SK-N-SH (cell line): ENCODE measurements at regions not wholly inside any gene's neighbourhood (a gene's known extent, or its start where the extent isn't known, plus 50 kb on each side); places are given as distances from the start of the nearest gene placed in this dataset.

Experiments used
- CTCF ChIA-PET: fragments of 300-600, 350-600 bp; formaldehyde crosslinking; extraction: SDS; loops from one replicate; lab custom pipeline; 2021; lab: Yijun Ruan, JAX
- POLR2A ChIA-PET: fragments of 350-600 bp; sonication (Branson Sonifier 250); formaldehyde crosslinking; extraction: SDS; loops from one replicate; lab custom pipeline; 2020; ENCODE audit warnings: antibody characterized with exemption, inconsistent platforms; lab: Yijun Ruan, JAX
- DNase-seq: peaks from one replicate; pipeline ENCODE4 v3.0.0; 2012
- H2AFZ ChIP-seq: fragments of 200-600 bp; sonication (generic); 2 replicates; pipeline ENCODE4 v1.8.1; 2016; ENCODE audit warnings: antibody characterized with exemption, mild to moderate bottlenecking, low read depth
- H3F3A ChIP-seq: fragments of 200-600 bp; sonication (generic); replicated peaks from 2 replicates; pipeline ENCODE3; 2016; ENCODE audit warnings: antibody characterized with exemption, mild to moderate bottlenecking; ENCODE audit not compliant: insufficient read depth
- H3K27ac ChIP-seq, 2 experiments: fragments of 200-500 bp in 1 of 2; fragments of 200-600 bp in 1 of 2; sonication (Bioruptor generic) in 1 of 2; sonication (generic), shearing (Covaris generic) in 1 of 2; 2 replicates each; pipeline versions ENCODE4 v1.5.1 to v1.6.1; 2014 to 2016; ENCODE audit warnings: low read depth in 2 of 2, inconsistent platforms in 1 of 2, low read length in 1 of 2, mild to moderate bottlenecking in 1 of 2, mixed read lengths in 1 of 2
- H3K27me3 ChIP-seq: fragments of 200-600 bp; sonication (generic), shearing (Covaris generic); 2 replicates; pipeline ENCODE4 v1.6.1; 2016; ENCODE audit warnings: mixed run types; ENCODE audit not compliant: insufficient read depth
- H3K36me3 ChIP-seq, 2 experiments: fragments of 200-500 bp in 1 of 2; fragments of 200-600 bp in 1 of 2; sonication (Bioruptor generic) in 1 of 2; sonication (generic) in 1 of 2; replicated peaks in 1 of 2; 2 replicates each; pipeline versions ENCODE3 to v1.5.1; 2014 to 2016; ENCODE audit warnings: low read length in 1 of 2, mild to moderate bottlenecking in 1 of 2; ENCODE audit not compliant: insufficient read depth in 2 of 2, control insufficient read depth in 1 of 2
- H3K4me1 ChIP-seq, 2 experiments: fragments of 200-500 bp in 1 of 2; fragments of 200-600 bp in 1 of 2; sonication (Bioruptor generic) in 1 of 2; sonication (generic), shearing (Covaris generic) in 1 of 2; 2 replicates each; pipeline versions ENCODE4 v1.5.1 to v1.6.1; 2014 to 2016; ENCODE audit warnings: low read depth in 1 of 2, low read length in 1 of 2, mixed run types in 1 of 2; ENCODE audit not compliant: insufficient read depth in 2 of 2, control insufficient read depth in 1 of 2
- H3K4me2 ChIP-seq: fragments of 200-600 bp; sonication (generic), shearing (Covaris generic); 2 replicates; pipeline ENCODE4 v1.6.1; 2017; ENCODE audit warnings: mixed run types
- H3K4me3 ChIP-seq, 2 experiments: fragments of 200-500 bp in 1 of 2; fragments of 200-600 bp in 1 of 2; sonication (Bioruptor generic) in 1 of 2; sonication (generic), shearing (Covaris generic) in 1 of 2; 2 replicates each; pipeline versions ENCODE4 v1.5.1 to v1.8.1; 2014 to 2016; ENCODE audit warnings: low read depth in 2 of 2, inconsistent platforms in 1 of 2, low read length in 1 of 2, mild to moderate bottlenecking in 1 of 2, mixed read lengths in 1 of 2, moderate library complexity in 1 of 2
- H3K79me2 ChIP-seq: fragments of 200-600 bp; sonication (generic); 2 replicates; pipeline ENCODE4 v1.8.1; 2017; ENCODE audit warnings: mild to moderate bottlenecking; ENCODE audit not compliant: insufficient read depth
- H3K9ac ChIP-seq: fragments of 200-600 bp; sonication (generic); 2 replicates; pipeline ENCODE4 v1.6.1; 2017; ENCODE audit warnings: mixed run types
- H3K9me2 ChIP-seq: fragments of 200-600 bp; sonication (generic); 2 replicates; pipeline ENCODE4 v1.6.1; 2017; ENCODE audit warnings: mixed run types
- H3K9me3 ChIP-seq: fragments of 200-600 bp; sonication (generic); 2 replicates; pipeline ENCODE4 v1.6.1; 2017; ENCODE audit warnings: mixed run types, mild to moderate bottlenecking, moderate library complexity
- H4K20me1 ChIP-seq: fragments of 200-600 bp; sonication (generic); 2 replicates; pipeline ENCODE4 v1.6.1; 2017; ENCODE audit warnings: mild to moderate bottlenecking, mixed run types; ENCODE audit not compliant: insufficient read depth
- CTCF ChIP-seq: fragments of 200-600 bp; sonication (generic); IDR thresholded peaks from 2 replicates; pipeline ENCODE4 v1.6.1; 2017; ENCODE audit warnings: antibody characterized with exemption, mild to moderate bottlenecking, moderate library complexity
- EP300 ChIP-seq, 2 experiments: IDR thresholded peaks; 2 replicates each; pipeline versions ENCODE4 v1.4.0 to v1.6.1; 2012; ENCODE audit warnings: borderline replicate concordance in 1 of 2, low read depth in 1 of 2, low read length in 1 of 2
- EZH2phosphoT487 ChIP-seq: fragments of 200-600 bp; sonication (generic); IDR thresholded peaks from 2 replicates; pipeline ENCODE4 v1.6.1; 2017; ENCODE audit warnings: low read depth, mixed run types, mild to moderate bottlenecking, antibody characterized with exemption, moderate library complexity, borderline replicate concordance
- GABPA ChIP-seq: IDR thresholded peaks from 2 replicates; pipeline ENCODE4 v1.4.0; 2012; ENCODE audit warnings: low read depth, mild to moderate bottlenecking
- MXI1 ChIP-seq: IDR thresholded peaks from 2 replicates; pipeline ENCODE4 v1.6.1; 2012; ENCODE audit warnings: mild to moderate bottlenecking, low read depth, low read length, improper control_type of control experiment
- NFIC ChIP-seq: IDR thresholded peaks from 2 replicates; pipeline ENCODE4 v1.4.0; 2012; ENCODE audit warnings: borderline replicate concordance
- PBX3 ChIP-seq: IDR thresholded peaks from 2 replicates; pipeline ENCODE4; 2012
- POLR2AphosphoS5 ChIP-seq: IDR thresholded peaks from 2 replicates; pipeline ENCODE4 v1.6.1; 2012; ENCODE audit warnings: low read depth, low read length
- RCOR1 ChIP-seq: fragments of 150-350 bp; IDR thresholded peaks from 2 replicates; pipeline ENCODE4 v1.6.1; 2017; ENCODE audit warnings: antibody characterized with exemption, low read length
- RFX5 ChIP-seq: IDR thresholded peaks from 2 replicates; pipeline ENCODE4 v1.6.1; 2012; ENCODE audit warnings: mild to moderate bottlenecking, improper control_type of control experiment, low read length
- RXRA ChIP-seq: IDR thresholded peaks from 2 replicates; pipeline ENCODE4 v1.4.0; 2012; ENCODE audit warnings: low read depth, mild to moderate bottlenecking, borderline replicate concordance
- SMC3 ChIP-seq: IDR thresholded peaks from 2 replicates; pipeline ENCODE4 v1.6.1; 2012; ENCODE audit warnings: low read depth, low read length, improper control_type of control experiment
- TCF12 ChIP-seq: IDR thresholded peaks from 2 replicates; pipeline ENCODE4 v1.4.0; 2012
- TEAD4 ChIP-seq: IDR thresholded peaks from 2 replicates; pipeline ENCODE4 v1.4.0; 2012; ENCODE audit warnings: mild to moderate bottlenecking, borderline replicate concordance; ENCODE audit not compliant: insufficient read depth
- USF1 ChIP-seq: IDR thresholded peaks from 2 replicates; pipeline ENCODE4 v1.4.0; 2012; ENCODE audit warnings: low read depth, borderline replicate concordance
- YY1 ChIP-seq: IDR thresholded peaks from 2 replicates; pipeline ENCODE4 v1.4.0; 2012; ENCODE audit warnings: low read depth, mild to moderate bottlenecking
- WGBS: methylation state at CpG from one replicate; pipeline ENCODE4 v1.1.6; 2017; ENCODE audit warnings: low lambda C conversion rate; 5-methylcytosine and 5-hydroxymethylcytosine counted together
- TF ChIP-seq, protein P1 (sequence below): fragments of 150-350 bp; IDR thresholded peaks from 2 replicates; pipeline ENCODE4 v1.6.1; 2017; ENCODE audit warnings: antibody characterized with exemption, low read length, low read depth, borderline replicate concordance
- TF ChIP-seq, protein P2 (sequence below): IDR thresholded peaks from 2 replicates; pipeline ENCODE4 v1.6.1; 2012; ENCODE audit warnings: mild to moderate bottlenecking, low read depth, low read length, moderate library complexity

- Histone ChIP-seq H2AFZ (no peak overlapping the region), H3K4me2 (no peak overlapping the region), H4K20me1 (no peaks in the 10 kb centered on the region), H3K4me1 (no peaks in the 10 kb centered on the region; a peak in 1 of 4 replicates), H3F3A (no peaks in the 10 kb centered on the region), H3K9ac (no peak overlapping the region), H3K79me2 (no peaks in the 10 kb centered on the region)
- ChIA-PET POLR2A (no interaction called here), CTCF (no interaction called here)
- WGBS, result 49% methylated on average over 4 of the region's 4 CpGs
- DNase-seq, result no peak
- TF ChIP-seq YY1 (no peak), TCF12 (no peak), TEAD4 (no peak), GABPA (no peak), NFIC (no peak), CTCF (no peak), EP300 (IDR thresholded peaks at IDR 0.05; ENCODE audit: borderline replicate concordance in 1 of 2, low read depth in 1 of 2, low read length in 1 of 2) (no peak), RXRA (no peak), USF1 (no peak), PBX3 (no peak), POLR2AphosphoS5 (no peak), MXI1 (no peak), SMC3 (no peak), RCOR1 (no peak), RFX5 (no peak), EZH2phosphoT487 (no peak)
- TF ChIP-seq, protein P1, sequence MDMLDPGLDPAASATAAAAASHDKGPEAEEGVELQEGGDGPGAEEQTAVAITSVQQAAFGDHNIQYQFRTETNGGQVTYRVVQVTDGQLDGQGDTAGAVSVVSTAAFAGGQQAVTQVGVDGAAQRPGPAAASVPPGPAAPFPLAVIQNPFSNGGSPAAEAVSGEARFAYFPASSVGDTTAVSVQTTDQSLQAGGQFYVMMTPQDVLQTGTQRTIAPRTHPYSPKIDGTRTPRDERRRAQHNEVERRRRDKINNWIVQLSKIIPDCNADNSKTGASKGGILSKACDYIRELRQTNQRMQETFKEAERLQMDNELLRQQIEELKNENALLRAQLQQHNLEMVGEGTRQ, result no peak
- TF ChIP-seq, protein P2, sequence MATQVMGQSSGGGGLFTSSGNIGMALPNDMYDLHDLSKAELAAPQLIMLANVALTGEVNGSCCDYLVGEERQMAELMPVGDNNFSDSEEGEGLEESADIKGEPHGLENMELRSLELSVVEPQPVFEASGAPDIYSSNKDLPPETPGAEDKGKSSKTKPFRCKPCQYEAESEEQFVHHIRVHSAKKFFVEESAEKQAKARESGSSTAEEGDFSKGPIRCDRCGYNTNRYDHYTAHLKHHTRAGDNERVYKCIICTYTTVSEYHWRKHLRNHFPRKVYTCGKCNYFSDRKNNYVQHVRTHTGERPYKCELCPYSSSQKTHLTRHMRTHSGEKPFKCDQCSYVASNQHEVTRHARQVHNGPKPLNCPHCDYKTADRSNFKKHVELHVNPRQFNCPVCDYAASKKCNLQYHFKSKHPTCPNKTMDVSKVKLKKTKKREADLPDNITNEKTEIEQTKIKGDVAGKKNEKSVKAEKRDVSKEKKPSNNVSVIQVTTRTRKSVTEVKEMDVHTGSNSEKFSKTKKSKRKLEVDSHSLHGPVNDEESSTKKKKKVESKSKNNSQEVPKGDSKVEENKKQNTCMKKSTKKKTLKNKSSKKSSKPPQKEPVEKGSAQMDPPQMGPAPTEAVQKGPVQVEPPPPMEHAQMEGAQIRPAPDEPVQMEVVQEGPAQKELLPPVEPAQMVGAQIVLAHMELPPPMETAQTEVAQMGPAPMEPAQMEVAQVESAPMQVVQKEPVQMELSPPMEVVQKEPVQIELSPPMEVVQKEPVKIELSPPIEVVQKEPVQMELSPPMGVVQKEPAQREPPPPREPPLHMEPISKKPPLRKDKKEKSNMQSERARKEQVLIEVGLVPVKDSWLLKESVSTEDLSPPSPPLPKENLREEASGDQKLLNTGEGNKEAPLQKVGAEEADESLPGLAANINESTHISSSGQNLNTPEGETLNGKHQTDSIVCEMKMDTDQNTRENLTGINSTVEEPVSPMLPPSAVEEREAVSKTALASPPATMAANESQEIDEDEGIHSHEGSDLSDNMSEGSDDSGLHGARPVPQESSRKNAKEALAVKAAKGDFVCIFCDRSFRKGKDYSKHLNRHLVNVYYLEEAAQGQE, result no peak
- TF ChIP-seq, all 33 proteins: peak for 0
- no peaks in the 10 kb centered on the region for H3K36me3 ChIP-seq
- no peak overlapping the region for H3K27ac ChIP-seq
- no peak overlapping the region for H3K4me3 ChIP-seq
- no peaks in the 10 kb centered on the region for H3K27me3 ChIP-seq
- no peaks in the 10 kb centered on the region for H3K9me3 ChIP-seq
- no peaks in the 10 kb centered on the region for H3K9me2 ChIP-seq
Observed at GRCh38 chr9:117932585-117932984, 228.4 kb downstream of the TLR4 start.
